ENCODE measurements at regions not wholly inside any gene's neighbourhood (a gene's known extent, or its start where the extent isn't known, plus 50 kb on each side); places are given as distances from the start of the nearest gene placed in this dataset.

DNA sequence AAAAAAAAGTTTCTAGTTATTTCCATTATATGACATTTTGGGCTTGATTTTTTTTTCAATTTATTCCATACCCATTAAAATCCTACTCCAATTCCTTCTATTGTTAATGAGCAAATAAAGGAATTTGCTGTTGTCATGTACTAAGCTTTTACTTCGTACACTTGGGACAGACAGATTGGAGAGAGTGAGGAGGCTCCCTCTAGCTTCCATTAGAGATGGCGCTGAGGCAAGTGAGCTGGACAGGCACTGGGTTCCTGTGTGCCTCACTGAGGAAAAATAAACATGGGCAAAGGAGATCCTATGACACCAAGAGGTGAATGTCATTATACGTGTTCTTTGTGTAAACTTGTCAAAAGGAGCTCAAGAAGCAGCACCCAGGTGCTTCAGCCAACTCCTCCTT lies 441.1 kb upstream of the MDFIC2 start:
- Histone ChIP-seq H3K27ac (no peak overlapping the region), H3K9me3 (no peaks in the 10 kb centered on the region), H3K27me3 (no peaks in the 10 kb centered on the region), H3K36me3 (no peaks in the 10 kb centered on the region), H3K4me3 (no peak overlapping the region), H3K4me1 (no peaks in the 10 kb centered on the region)
- TF ChIP-seq, protein P1, sequence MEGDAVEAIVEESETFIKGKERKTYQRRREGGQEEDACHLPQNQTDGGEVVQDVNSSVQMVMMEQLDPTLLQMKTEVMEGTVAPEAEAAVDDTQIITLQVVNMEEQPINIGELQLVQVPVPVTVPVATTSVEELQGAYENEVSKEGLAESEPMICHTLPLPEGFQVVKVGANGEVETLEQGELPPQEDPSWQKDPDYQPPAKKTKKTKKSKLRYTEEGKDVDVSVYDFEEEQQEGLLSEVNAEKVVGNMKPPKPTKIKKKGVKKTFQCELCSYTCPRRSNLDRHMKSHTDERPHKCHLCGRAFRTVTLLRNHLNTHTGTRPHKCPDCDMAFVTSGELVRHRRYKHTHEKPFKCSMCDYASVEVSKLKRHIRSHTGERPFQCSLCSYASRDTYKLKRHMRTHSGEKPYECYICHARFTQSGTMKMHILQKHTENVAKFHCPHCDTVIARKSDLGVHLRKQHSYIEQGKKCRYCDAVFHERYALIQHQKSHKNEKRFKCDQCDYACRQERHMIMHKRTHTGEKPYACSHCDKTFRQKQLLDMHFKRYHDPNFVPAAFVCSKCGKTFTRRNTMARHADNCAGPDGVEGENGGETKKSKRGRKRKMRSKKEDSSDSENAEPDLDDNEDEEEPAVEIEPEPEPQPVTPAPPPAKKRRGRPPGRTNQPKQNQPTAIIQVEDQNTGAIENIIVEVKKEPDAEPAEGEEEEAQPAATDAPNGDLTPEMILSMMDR (IDR thresholded peaks at IDR 0.05): no peak
- TF ChIP-seq EP300 (IDR thresholded peaks at IDR 0.05) (no peak), POLR2A (IDR thresholded peaks at IDR 0.05) (no peak), POLR2AphosphoS5 (IDR thresholded peaks at IDR 0.05) (no peak)
- 75 to 78% methylated on average over 3 of the region's 3 CpGs for WGBS, 2 donors
- ATAC-seq (ENCODE audit: low FRiP score in 2 of 2) (no peak), DNase-seq (no peak)

DNA sequence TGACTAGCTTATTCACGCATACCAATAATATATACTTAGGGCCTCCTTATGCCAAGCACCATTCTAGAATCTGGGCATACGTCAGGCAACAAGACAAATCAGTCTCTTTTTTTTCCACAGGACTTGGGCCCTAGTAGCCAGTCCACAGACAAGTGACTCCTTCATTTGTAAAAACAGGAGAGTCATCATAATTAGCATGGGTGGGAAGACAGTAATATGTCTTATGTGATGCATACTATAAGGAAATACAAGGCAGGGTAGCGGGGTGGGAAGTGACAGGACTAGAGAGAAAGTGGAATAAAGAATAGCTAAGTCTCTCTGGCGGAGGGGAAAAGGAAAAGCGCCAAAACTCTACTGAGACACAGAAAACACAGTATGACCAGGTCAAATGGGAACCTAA lies 439.6 kb upstream of the MDFIC2 start:
- Histone ChIP-seq H3K36me3 (no peaks in the 10 kb centered on the region), H3K9me3 (no peaks in the 10 kb centered on the region), H3K27ac (no peak overlapping the region), H3K4me3 (no peak overlapping the region), H3K27me3 (no peaks in the 10 kb centered on the region), H3K4me1 (no peaks in the 10 kb centered on the region)
- TF ChIP-seq POLR2A (IDR thresholded peaks at IDR 0.05): no peak
- TF ChIP-seq EP300 (IDR thresholded peaks at IDR 0.05): no peak
- TF ChIP-seq POLR2AphosphoS5 (IDR thresholded peaks at IDR 0.05): no peak
- TF ChIP-seq, protein P1 (IDR thresholded peaks at IDR 0.05): no peak
- WGBS, 2 donors: 92 to 97% methylated on average over 5 of the region's 5 CpGs
- DNase-seq (no peak), ATAC-seq (ENCODE audit: low FRiP score in 2 of 2) (no peak)

DNA sequence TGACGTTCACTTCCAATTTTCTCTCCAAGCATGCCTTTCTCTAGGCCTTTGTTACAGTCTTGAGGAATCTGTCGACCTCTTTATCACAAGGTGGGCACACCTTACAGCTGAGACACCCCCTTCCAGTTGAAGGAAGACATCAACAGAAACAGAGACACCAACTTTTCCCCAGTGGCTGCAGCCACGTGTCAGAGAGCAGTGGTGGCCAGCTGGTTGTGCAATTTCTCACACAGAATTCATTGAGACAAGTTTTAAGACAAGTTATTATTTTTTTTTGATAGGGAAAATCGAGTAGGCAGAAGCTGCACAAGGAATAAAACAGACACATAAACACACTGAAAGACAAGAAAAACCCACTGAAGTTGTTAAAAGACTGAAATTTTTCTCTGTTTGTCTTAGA lies 436.7 kb upstream of the MDFIC2 start:
- H3K4me1 ChIP-seq: no peaks in the 10 kb centered on the region
- no peak for ATAC-seq (ENCODE audit: low FRiP score in 2 of 2)
- DNase-seq: no peak
- H3K27me3 ChIP-seq: no peaks in the 10 kb centered on the region
- no peaks in the 10 kb centered on the region for H3K36me3 ChIP-seq
- TF ChIP-seq EP300 (IDR thresholded peaks at IDR 0.05): no peak
- TF ChIP-seq POLR2A (IDR thresholded peaks at IDR 0.05): no peak
- TF ChIP-seq POLR2AphosphoS5 (IDR thresholded peaks at IDR 0.05): no peak
- TF ChIP-seq, protein P1 (IDR thresholded peaks at IDR 0.05): no peak
- H3K4me3 ChIP-seq: no peak overlapping the region
- no peaks in the 10 kb centered on the region for H3K9me3 ChIP-seq
- WGBS, 2 donors: 60 to 64% methylated on average over 4 of the region's 4 CpGs
- H3K27ac ChIP-seq: no peak overlapping the region

DNA sequence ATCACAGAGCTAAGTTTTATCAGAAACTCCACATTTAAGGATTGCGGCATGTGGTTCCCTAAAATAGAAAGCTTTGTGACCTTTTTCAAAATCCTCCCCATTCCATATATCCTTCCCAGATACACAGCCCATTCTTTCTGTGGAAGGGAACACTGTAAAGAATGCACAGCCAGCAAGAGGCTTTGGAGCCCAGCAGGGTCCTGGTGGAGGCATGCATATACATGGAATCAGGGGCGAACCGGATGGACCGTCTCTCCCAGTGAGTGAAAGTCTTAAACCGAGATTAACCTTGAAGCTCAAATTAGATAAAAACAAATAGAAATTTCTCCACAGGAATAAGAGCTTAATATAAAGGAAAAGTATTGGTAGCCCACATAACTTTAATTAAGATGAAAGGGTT lies 436.2 kb upstream of the MDFIC2 start:
- no peaks in the 10 kb centered on the region for H3K27me3 ChIP-seq
- no peaks in the 10 kb centered on the region for H3K36me3 ChIP-seq
- ATAC-seq (ENCODE audit: low FRiP score in 2 of 2): no peak
- H3K4me3 ChIP-seq: no peak overlapping the region
- 90 to 91% methylated on average over 5 of the region's 5 CpGs for WGBS, 2 donors
- no peak overlapping the region for H3K27ac ChIP-seq
- H3K4me1 ChIP-seq: no peaks in the 10 kb centered on the region
- H3K9me3 ChIP-seq: no peaks in the 10 kb centered on the region
- DNase-seq: no peak
- TF ChIP-seq EP300 (IDR thresholded peaks at IDR 0.05) (no peak), POLR2A (IDR thresholded peaks at IDR 0.05) (no peak), POLR2AphosphoS5 (IDR thresholded peaks at IDR 0.05) (no peak)
- TF ChIP-seq, protein P1 (IDR thresholded peaks at IDR 0.05): no peak

DNA sequence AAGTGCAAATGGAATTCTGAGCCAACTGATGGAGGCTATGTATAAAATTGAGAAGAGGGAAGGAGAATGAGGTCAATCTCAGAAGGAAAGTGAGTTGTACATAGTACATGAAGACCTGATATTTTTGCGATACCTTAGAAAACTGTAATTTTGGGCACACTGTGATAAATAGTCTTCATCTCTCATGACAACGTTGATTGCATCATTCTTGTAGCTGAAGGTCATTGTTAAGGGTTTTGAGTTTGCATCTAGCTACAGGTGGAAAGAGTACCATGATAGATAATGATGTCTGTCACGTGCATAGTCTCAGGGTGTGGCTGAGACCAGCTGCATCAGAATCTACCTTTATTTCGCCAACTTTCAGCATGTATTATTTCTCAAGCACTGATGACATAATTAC lies 435.4 kb upstream of the MDFIC2 start:
- 70 to 72% methylated on average over 4 of the region's 4 CpGs for WGBS, 2 donors
- TF ChIP-seq, protein P1 (IDR thresholded peaks at IDR 0.05): no peak
- TF ChIP-seq EP300 (IDR thresholded peaks at IDR 0.05) (no peak), POLR2A (IDR thresholded peaks at IDR 0.05) (no peak)
- Histone ChIP-seq H3K27me3 (no peaks in the 10 kb centered on the region), H3K9me3 (no peaks in the 10 kb centered on the region), H3K27ac (no peak overlapping the region), H3K4me1 (no peaks in the 10 kb centered on the region), H3K36me3 (no peaks in the 10 kb centered on the region), H3K4me3 (no peak overlapping the region)
- DNase-seq (no peak), ATAC-seq (ENCODE audit: low FRiP score in 2 of 2) (no peak)
